ENCODE measurements at regions not wholly inside any gene's neighbourhood (a gene's known extent, or its start where the extent isn't known, plus 50 kb on each side); places are given as distances from the start of the nearest gene placed in this dataset.

DNA sequence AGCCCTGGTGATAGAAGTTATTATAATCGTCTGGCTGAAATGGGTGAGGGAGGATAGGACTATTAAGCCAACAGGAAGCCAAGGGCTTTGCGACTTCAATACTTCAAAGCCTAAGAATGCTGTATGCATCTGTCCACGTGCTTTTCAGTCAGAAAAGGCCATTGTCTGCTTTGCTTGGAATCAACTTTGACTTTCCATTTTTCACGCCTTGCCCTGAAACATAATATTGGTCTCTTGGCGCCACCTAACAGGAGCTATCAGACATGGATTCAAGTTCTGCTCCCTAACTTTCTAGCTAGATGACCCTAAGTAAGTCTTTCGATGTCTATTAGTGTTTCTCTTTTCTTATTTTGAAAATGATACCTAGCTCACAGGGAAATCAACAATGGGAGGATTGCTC lies 572.6 kb downstream of the TLR4 start:
- TF ChIP-seq POLR2AphosphoS5 (IDR thresholded peaks at IDR 0.05; ENCODE audit: low read depth, low read length) (no peak), REST (IDR thresholded peaks at IDR 0.05; ENCODE audit: insufficient read depth in 1 of 2, low read depth in 2 of 2, low read length in 2 of 2) (no peak)
